ENCODE measurements at regions not wholly inside any gene's neighbourhood (a gene's known extent, or its start where the extent isn't known, plus 50 kb on each side); places are given as distances from the start of the nearest gene placed in this dataset.
A peak's percentile ranks its signal among the peaks of the same experiment; 100 is the strongest.

DNA sequence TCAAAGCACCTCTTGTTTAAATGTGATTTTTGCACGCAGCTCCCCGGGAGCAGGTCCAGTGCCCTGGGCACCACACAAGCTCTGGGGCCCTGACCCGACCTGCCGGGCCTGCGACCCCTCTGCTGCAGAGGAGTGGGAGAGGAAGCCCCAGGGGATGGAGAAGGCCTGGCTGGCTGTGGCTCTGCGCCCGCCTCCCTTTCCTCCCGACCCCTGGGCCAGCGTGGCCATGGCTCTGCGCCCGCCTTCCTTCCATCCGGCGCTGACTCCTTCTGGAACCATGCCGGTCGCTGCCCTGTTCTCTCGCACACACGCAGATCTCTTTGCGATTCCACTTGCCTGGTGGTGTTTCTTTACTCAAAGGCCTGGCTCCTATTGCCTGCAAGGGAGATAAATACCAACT, 166.5 kb upstream of the SALL3 start:
- Histone ChIP-seq H3K4me1 (ENCODE audit: control insufficient read depth, insufficient read depth, low read length, poor library complexity, severe bottlenecking) (peaks cover 8% of the 10 kb centered on the region), H3K27ac (ENCODE audit: low read depth, low read length, severe bottlenecking) (no peak overlapping the region), H3K4me3 (ENCODE audit: extremely low read depth, insufficient read depth, low read length, poor library complexity, severe bottlenecking) (no peak overlapping the region), H3K36me3 (ENCODE audit: control insufficient read depth, insufficient read depth, low read length) (no peaks in the 10 kb centered on the region), H3K9me3 (ENCODE audit: control insufficient read depth, low read length) (no peaks in the 10 kb centered on the region)
- WGBS, 2 experiments (ENCODE audit: insufficient coverage in 2 of 2) = 84 to 90% methylated on average over 13 to 17 of the region's 18 CpGs

DNA sequence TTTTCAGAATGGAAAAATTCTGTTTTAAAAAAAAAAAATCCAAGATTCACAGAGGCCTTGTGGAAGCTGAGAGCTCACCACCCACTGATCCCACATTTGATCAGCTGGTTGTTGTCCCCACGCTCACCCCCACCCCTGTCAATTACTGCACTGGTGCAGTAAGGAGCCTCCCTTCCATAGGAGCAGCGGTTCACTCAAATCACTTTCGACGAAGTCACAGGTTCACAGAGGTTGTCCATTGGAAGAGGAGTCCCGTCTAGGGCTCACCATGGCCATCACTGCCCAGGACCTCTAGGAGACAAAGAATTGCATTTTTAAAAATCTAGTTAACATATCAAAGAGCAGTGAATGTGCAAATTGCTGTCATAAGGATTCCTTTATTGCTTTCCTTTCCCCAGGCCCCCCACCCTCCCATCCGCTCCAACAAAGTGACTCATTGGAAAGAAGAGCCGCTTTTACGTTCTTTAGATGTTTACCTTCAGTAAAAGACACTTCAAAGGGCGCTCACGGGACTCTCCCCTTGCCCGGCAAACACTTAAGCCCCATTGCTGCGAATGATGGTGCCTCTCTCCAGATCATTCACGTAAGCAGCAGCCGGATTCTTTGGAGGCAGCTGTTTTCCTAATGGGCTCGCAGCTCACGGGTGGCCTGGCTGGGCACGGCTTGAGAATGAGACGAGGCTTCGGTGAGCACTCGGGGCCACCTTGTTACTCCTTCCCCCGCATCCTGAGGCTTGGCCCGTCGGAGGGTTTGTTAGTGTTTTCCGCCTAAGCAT, 165.5 kb upstream of the SALL3 start:
- H3K4me3 ChIP-seq (ENCODE audit: extremely low read depth, insufficient read depth, low read length, poor library complexity, severe bottlenecking) = peak overlapping the region; percentile 8
- 15% methylated on average over 18 to 19 of the region's 24 CpGs for WGBS, 2 experiments (ENCODE audit: insufficient coverage in 2 of 2)
- peaks cover 8% of the 10 kb centered on the region for H3K4me1 ChIP-seq (ENCODE audit: control insufficient read depth, insufficient read depth, low read length, poor library complexity, severe bottlenecking)
- no peaks in the 10 kb centered on the region for H3K36me3 ChIP-seq (ENCODE audit: control insufficient read depth, insufficient read depth, low read length)
- no peaks in the 10 kb centered on the region for H3K9me3 ChIP-seq (ENCODE audit: control insufficient read depth, low read length)
- no peak overlapping the region for H3K27ac ChIP-seq (ENCODE audit: low read depth, low read length, severe bottlenecking)

DNA sequence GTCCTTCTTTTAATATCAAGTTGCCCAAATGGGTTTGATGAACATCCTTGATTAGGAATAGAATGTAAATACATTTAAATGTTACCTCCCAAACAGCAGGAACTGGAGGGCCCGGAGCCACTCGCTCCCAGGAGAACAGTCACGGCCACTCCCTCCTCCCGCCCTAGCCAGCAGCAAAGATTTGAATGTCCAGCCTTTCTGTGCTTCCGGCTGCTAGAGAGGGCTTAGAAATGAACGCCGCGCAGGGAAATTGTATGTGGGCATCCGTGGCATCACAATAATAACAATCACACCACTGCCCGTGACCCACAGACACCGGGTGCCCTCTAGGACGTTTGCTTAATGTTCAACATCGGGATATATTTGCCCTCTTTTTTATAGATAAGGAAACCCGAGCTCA, 164.9 kb upstream of the SALL3 start:
- H3K27ac ChIP-seq (ENCODE audit: low read depth, low read length, severe bottlenecking) = no peak overlapping the region
- H3K4me3 ChIP-seq (ENCODE audit: extremely low read depth, insufficient read depth, low read length, poor library complexity, severe bottlenecking) = no peak overlapping the region
- H3K36me3 ChIP-seq (ENCODE audit: control insufficient read depth, insufficient read depth, low read length) = no peaks in the 10 kb centered on the region
- WGBS, 2 experiments (ENCODE audit: insufficient coverage in 2 of 2) = 50 to 54% methylated on average over 8 to 13 of the region's 14 CpGs
- peaks cover 8% of the 10 kb centered on the region for H3K4me1 ChIP-seq (ENCODE audit: control insufficient read depth, insufficient read depth, low read length, poor library complexity, severe bottlenecking)
- H3K9me3 ChIP-seq (ENCODE audit: control insufficient read depth, low read length) = no peaks in the 10 kb centered on the region

GRCh38 chr18:78816114-78816513, 163.5 kb upstream of the SALL3 start:
- H3K4me3 ChIP-seq (ENCODE audit: extremely low read depth, insufficient read depth, low read length, poor library complexity, severe bottlenecking) = no peak overlapping the region
- H3K4me1 ChIP-seq (ENCODE audit: control insufficient read depth, insufficient read depth, low read length, poor library complexity, severe bottlenecking) = peaks cover 8% of the 10 kb centered on the region
- no peaks in the 10 kb centered on the region for H3K9me3 ChIP-seq (ENCODE audit: control insufficient read depth, low read length)
- WGBS, 2 experiments (ENCODE audit: insufficient coverage in 2 of 2) = 94 to 95% methylated on average over 13 to 15 of the region's 15 CpGs
- H3K36me3 ChIP-seq (ENCODE audit: control insufficient read depth, insufficient read depth, low read length) = no peaks in the 10 kb centered on the region
- H3K27ac ChIP-seq (ENCODE audit: low read depth, low read length, severe bottlenecking) = no peak overlapping the region

GRCh38 chr18:78816916-78817315, 162.7 kb upstream of the SALL3 start:
- no peak overlapping the region for H3K27ac ChIP-seq (ENCODE audit: low read depth, low read length, severe bottlenecking)
- no peaks in the 10 kb centered on the region for H3K9me3 ChIP-seq (ENCODE audit: control insufficient read depth, low read length)
- no peaks in the 10 kb centered on the region for H3K36me3 ChIP-seq (ENCODE audit: control insufficient read depth, insufficient read depth, low read length)
- 92 to 98% methylated on average over 6 to 7 of the region's 21 CpGs for WGBS, 2 experiments (ENCODE audit: insufficient coverage in 2 of 2)
- H3K4me3 ChIP-seq (ENCODE audit: extremely low read depth, insufficient read depth, low read length, poor library complexity, severe bottlenecking) = no peak overlapping the region
- H3K4me1 ChIP-seq (ENCODE audit: control insufficient read depth, insufficient read depth, low read length, poor library complexity, severe bottlenecking) = peaks cover 8% of the 10 kb centered on the region

GRCh38 chr18:78818495-78818894, 161.1 kb upstream of the SALL3 start:
- no peak overlapping the region for H3K4me3 ChIP-seq (ENCODE audit: extremely low read depth, insufficient read depth, low read length, poor library complexity, severe bottlenecking)
- H3K36me3 ChIP-seq (ENCODE audit: control insufficient read depth, insufficient read depth, low read length) = no peaks in the 10 kb centered on the region
- peaks cover 4% of the 10 kb centered on the region for H3K9me3 ChIP-seq (ENCODE audit: control insufficient read depth, low read length)
- 86 to 100% methylated on average over 1 to 2 of the region's 5 CpGs for WGBS, 2 experiments (ENCODE audit: insufficient coverage in 2 of 2)
- peaks cover 7% of the 10 kb centered on the region for H3K4me1 ChIP-seq (ENCODE audit: control insufficient read depth, insufficient read depth, low read length, poor library complexity, severe bottlenecking)
- no peak overlapping the region for H3K27ac ChIP-seq (ENCODE audit: low read depth, low read length, severe bottlenecking)

DNA sequence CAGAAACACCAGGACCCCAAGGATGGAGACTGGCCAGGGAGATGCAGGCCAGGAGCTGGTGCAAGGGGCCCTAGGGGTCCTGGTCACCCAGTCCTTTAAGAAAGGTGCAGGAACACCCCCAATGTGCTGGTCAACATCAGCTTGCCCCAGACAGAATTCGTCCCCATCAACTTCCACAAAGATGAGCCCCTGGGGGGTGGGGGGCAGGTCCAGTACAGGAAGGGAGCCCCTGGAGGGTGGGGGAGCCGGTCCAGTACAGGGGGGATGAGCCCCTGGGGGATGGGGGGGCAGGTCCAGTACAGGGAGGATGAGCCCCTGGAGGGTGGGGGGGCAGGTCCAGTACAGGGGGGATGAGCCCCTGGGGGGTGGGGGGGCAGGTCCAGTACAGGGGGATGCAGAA, 160.7 kb upstream of the SALL3 start:
- Histone ChIP-seq H3K27ac (ENCODE audit: low read depth, low read length, severe bottlenecking) (no peak overlapping the region), H3K4me3 (ENCODE audit: extremely low read depth, insufficient read depth, low read length, poor library complexity, severe bottlenecking) (no peak overlapping the region), H3K9me3 (ENCODE audit: control insufficient read depth, low read length) (peaks cover 4% of the 10 kb centered on the region), H3K36me3 (ENCODE audit: control insufficient read depth, insufficient read depth, low read length) (no peaks in the 10 kb centered on the region), H3K4me1 (ENCODE audit: control insufficient read depth, insufficient read depth, low read length, poor library complexity, severe bottlenecking) (peaks cover 4% of the 10 kb centered on the region)
- WGBS, 2 experiments (ENCODE audit: insufficient coverage in 2 of 2) = no CpG with 5 or more reads among the region's 2 CpGs

- 76 to 77% methylated on average over 13 to 14 of the region's 14 CpGs for WGBS, 2 experiments (ENCODE audit: insufficient coverage in 2 of 2)
- H3K4me3 ChIP-seq (ENCODE audit: extremely low read depth, insufficient read depth, low read length, poor library complexity, severe bottlenecking) = no peak overlapping the region
- no peaks in the 10 kb centered on the region for H3K36me3 ChIP-seq (ENCODE audit: control insufficient read depth, insufficient read depth, low read length)
- no peak overlapping the region for H3K27ac ChIP-seq (ENCODE audit: low read depth, low read length, severe bottlenecking)
- peaks cover 4% of the 10 kb centered on the region for H3K9me3 ChIP-seq (ENCODE audit: control insufficient read depth, low read length)
- H3K4me1 ChIP-seq (ENCODE audit: control insufficient read depth, insufficient read depth, low read length, poor library complexity, severe bottlenecking) = no peaks in the 10 kb centered on the region
These were observed 159.3 kb upstream of the SALL3 start for GRCh38 chr18:78820161-78820834.

GRCh38 chr18:78821396-78821795, 158.2 kb upstream of the SALL3 start:
- no peaks in the 10 kb centered on the region for H3K36me3 ChIP-seq (ENCODE audit: control insufficient read depth, insufficient read depth, low read length)
- H3K4me1 ChIP-seq (ENCODE audit: control insufficient read depth, insufficient read depth, low read length, poor library complexity, severe bottlenecking) = no peaks in the 10 kb centered on the region
- 94 to 98% methylated on average over 6 of the region's 9 CpGs for WGBS, 2 experiments (ENCODE audit: insufficient coverage in 2 of 2)
- H3K4me3 ChIP-seq (ENCODE audit: extremely low read depth, insufficient read depth, low read length, poor library complexity, severe bottlenecking) = no peak overlapping the region
- peaks cover 4% of the 10 kb centered on the region for H3K9me3 ChIP-seq (ENCODE audit: control insufficient read depth, low read length)
- H3K27ac ChIP-seq (ENCODE audit: low read depth, low read length, severe bottlenecking) = no peak overlapping the region

DNA sequence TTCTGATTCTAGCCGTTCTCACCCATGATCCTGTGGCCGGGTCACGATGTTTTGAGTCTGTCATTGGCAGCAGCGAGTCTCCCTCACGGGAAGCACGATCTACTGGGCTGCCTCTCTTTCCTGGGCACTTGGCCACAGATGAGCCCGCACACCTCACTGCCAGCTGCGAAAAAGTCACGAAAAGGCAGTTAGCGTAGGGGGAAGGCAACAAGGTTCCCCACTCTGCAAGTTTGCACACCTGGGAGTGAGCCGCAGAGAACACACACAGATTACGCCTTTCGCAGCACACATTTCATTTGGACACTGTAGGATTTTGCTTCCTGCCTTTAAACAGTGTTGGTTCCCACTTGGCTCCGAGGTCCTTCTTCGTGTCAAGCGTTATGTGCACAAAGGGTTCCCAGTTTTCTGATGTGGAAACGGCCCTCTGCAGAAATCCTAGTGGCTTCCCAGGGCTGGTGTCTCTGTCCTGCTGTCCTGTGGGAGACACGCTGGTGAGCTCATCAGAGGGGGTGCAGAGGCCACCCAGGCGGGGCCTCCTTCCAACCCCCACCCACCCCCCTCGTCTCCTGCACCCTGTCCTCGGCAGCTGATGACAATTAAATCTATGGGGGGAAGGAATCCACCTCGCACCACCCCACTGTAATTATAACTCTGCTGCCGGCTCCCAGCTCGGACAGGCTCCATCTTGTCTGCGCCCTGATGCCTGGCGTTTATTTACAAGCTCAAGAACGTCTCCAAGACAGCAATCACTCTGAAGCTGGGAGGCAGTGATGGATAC, 157.3 kb upstream of the SALL3 start:
- Histone ChIP-seq H3K9me3 (ENCODE audit: control insufficient read depth, low read length) (peaks cover 4% of the 10 kb centered on the region), H3K36me3 (ENCODE audit: control insufficient read depth, insufficient read depth, low read length) (no peaks in the 10 kb centered on the region), H3K4me1 (ENCODE audit: control insufficient read depth, insufficient read depth, low read length, poor library complexity, severe bottlenecking) (no peaks in the 10 kb centered on the region), H3K27ac (ENCODE audit: low read depth, low read length, severe bottlenecking) (no peak overlapping the region), H3K4me3 (ENCODE audit: extremely low read depth, insufficient read depth, low read length, poor library complexity, severe bottlenecking) (no peak overlapping the region)
- WGBS, 2 experiments (ENCODE audit: insufficient coverage in 2 of 2) = 90% methylated on average over 22 of the region's 27 CpGs

Measured in mesodermal cell (in vitro differentiated cells).